Raji (cell line): ENCODE measurements at regions not wholly inside any gene's neighbourhood (a gene's known extent, or its start where the extent isn't known, plus 50 kb on each side); places are given as distances from the start of the nearest gene placed in this dataset.

Source experiments
- POLR2A ChIP-seq: IDR thresholded peaks from 2 replicates; pipeline ENCODE4 v1.6.1; 2011; ENCODE audit warnings: low read depth, low read length, control low read depth; ENCODE audit not compliant: insufficient read depth

GRCh38 chr1:68906431-68906830, 409.5 kb upstream of the DEPDC1 start:
- TF ChIP-seq POLR2A = no peak

- no peak for TF ChIP-seq POLR2A
Observed at GRCh38 chr1:68907491-68907890, 410.6 kb upstream of the DEPDC1 start.

- TF ChIP-seq POLR2A = no peak
Observed at GRCh38 chr1:68908316-68908715, 411.4 kb upstream of the DEPDC1 start.

- TF ChIP-seq POLR2A = no peak
Observed at GRCh38 chr1:68916221-68916902, 419.5 kb upstream of the DEPDC1 start.

GRCh38 chr1:68917456-68917855, 420.6 kb upstream of the DEPDC1 start:
- no peak for TF ChIP-seq POLR2A

DNA sequence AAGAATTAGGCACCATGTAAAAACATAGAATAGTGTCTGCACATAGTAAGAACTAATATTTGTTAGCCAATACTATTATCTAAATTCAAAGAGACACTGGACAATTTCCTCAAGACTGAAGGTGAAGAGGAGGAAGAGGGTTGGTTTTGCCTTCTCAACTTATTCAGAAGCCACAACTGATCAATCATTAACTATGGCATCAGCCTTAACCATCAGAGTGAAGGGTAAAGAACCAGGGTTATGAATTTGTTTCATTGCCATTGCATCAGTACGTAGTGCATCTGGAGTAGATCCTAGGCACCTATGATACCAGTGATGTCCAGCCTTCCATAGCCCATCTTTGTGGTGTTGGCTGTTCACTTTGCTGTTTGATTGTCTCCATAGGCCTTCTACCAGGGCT, 421.7 kb upstream of the DEPDC1 start:
- no peak for TF ChIP-seq POLR2A

DNA sequence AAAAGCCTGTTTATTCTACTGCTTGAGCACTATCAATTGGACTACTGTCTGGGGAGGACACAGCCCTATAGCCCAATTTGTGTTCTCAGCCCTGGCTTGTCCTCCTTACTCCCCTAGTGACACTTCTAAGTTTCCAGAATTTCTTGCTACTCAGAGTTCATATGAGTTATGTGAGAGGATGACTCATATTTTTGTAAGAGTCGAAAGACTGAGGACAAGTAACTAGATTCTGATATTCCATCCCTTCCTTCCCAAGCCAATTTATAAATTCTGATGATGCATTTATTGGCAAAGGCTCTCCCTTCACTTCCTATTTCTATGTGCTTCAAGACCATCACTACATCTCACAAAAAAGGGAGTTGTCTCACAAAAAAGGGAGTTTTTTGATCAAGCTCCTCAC, 422.2 kb upstream of the DEPDC1 start:
- TF ChIP-seq POLR2A = no peak

- TF ChIP-seq POLR2A = no peak
Observed at GRCh38 chr1:68930101-68930500, 433.2 kb upstream of the DEPDC1 start.

DNA sequence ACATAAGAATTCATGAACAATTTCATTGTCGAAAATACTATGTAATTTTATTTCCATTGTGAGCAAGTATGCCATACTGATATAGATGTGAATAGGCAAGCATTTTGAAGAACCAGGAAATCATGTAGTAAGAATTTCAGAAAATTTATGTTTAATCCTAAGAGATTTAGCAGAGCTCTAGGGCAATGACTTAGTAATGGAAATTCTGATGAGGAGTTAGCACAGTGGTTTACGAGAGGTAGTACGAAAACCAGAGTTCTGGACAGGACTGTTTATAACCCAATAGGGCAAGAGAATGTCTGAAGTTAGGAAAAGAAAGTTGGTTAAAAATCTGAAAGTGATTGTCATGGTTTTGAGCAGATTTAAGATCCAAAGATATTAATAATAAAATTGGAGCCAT, 439.6 kb upstream of the DEPDC1 start:
- TF ChIP-seq POLR2A = no peak

DNA sequence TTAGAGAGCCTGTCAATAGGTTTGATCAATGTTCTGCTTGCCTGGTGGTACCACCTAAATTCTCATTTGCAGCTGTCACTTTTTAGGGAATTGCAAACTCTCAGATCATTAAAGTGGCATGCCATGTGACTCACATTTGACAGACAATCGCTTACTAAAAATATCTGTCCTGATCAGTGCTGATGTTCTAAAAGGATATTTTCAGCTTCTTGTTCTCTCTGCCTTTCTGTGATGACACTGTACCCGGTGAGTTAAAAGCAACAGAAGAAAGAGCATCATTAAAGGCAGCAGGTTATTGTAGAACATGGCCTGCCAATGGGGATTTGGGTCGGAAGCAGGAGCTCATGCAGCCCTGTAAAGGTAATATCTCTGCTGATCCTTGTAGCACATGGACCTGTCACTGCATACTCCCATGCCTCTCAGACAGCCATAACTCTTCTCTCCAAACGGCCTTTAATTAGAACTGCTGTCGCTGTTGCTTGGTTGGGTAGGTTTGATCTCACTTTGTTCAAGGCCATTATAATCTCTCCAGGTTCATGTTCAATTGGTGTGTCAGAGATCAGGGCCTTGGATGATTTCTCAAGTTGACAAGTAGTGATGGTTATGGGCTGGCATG, 441.3 kb upstream of the DEPDC1 start:
- TF ChIP-seq POLR2A = no peak

GRCh38 chr1:68950036-68950435, 453.2 kb upstream of the DEPDC1 start:
- TF ChIP-seq POLR2A = no peak

- TF ChIP-seq POLR2A = no peak
Observed at GRCh38 chr1:68953311-68953710, 456.4 kb upstream of the DEPDC1 start.

- no peak for TF ChIP-seq POLR2A
Observed at GRCh38 chr1:68954841-68955240, 458.0 kb upstream of the DEPDC1 start.

GRCh38 chr1:68955424-68955823, 458.5 kb upstream of the DEPDC1 start:
- no peak for TF ChIP-seq POLR2A

- no peak for TF ChIP-seq POLR2A
Observed at GRCh38 chr1:68958958-68959357, 462.1 kb upstream of the DEPDC1 start.

GRCh38 chr1:68959461-68960030, 462.7 kb upstream of the DEPDC1 start:
- TF ChIP-seq POLR2A = no peak
